HG02973 (cell line): ENCODE measurements at regions not wholly inside any gene's neighbourhood (a gene's known extent, or its start where the extent isn't known, plus 50 kb on each side); places are given as distances from the start of the nearest gene placed in this dataset.

Source experiments
- ATAC-seq: cut with Tn5 transposase; IDR thresholded peaks from one replicate; pipeline ENCODE4 v1.9.1; 2021; ENCODE audit warnings: moderate library complexity; ENCODE audit not compliant: unreplicated experiment

DNA sequence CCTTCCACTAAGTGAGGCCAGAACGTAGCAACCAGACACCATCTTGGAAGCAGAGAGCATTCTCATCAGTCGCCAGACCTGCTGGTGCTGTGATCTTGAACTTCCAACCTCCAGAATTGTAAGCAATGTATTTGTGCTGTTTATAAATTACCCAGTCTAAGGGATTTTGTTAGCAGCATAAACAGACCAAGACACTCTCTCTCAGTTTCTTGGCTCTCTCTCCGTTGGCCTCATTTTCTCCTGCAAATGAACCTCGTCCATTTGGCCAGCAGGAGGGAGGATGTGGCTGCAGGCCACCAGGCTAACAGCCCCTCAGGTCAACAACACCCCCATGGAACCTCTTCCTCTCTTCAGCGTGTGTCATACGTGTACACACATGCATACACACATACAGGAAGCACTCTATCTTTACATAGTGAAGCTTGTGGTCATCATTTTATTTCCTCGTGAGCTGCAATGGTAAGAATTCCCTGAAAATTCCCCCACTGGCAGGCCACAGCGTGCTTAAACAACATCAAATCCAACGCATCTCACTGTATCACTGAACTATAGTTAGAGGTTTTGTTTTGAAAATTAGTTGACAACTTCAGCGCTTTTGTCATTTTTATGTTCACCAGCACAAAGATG is 62.8 kb upstream of the PPP1R26 start:
- no peak for ATAC-seq

DNA sequence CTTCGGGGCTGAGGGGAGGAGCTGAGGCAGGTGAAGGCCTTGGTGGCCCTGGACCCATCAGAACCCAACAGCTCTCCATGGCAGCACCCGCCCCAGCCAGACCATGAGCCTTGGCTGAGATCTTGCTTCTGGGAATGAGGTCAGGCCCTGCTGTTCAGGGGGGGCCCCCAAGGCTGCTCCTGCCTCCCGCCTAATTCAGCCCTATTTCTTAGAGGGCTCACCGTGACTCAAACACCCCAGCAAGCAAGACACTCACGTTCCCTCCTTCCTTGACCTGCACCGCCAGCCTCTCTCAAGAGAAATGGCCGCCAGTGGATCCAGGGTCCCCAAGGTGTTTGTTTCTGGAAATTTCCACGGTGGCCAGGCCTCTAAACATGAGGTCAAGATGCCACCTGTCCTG is 61.4 kb upstream of the PPP1R26 start:
- no peak for ATAC-seq

DNA sequence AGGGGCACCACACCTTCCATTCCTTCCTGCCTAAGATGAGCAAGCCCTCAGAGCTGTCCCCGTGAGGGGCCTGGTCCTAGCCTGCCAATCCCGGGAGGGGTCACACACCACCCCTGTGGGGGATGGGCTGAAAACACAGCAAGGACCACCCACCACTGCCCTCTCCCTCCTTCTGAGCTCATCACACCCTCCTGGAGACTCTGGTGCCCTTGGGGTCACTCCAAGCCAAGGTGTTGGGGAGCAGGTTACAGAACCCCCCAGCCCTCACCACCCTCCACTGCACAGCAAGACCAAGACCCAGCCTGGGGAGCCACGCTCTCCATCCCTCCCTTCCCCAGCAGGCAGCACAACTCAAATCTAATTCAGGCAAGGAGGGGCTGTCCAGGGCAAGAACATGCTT is 60.5 kb upstream of the PPP1R26 start:
- ATAC-seq: no peak

DNA sequence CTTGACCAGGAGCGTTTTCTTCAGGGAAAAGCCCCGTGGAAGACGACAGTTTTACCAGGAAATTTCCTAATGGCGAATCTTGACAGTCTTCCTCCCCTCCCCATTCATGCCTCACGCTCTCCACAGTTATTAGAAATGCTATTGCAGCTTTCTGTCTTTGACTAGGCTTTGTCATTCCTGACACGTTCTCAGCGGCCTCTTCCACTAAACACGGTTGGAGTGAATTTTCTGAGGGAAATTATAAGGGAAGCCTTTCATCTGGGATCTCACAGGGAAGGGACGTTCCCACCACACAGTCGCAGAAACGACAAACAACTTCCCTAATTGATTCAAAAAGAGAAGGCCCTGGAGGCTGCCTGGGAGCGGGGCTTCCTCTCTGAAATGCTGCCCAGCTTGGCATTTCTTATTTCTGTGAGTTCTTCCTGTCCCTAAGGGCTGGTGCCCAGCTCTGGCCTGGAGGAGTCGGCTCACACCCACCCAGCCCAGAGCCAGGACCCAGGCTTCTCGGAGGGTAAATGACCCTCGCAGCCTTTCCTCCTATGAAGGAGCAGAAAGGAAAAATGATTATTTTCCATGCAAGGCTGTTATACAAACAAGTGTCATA is 57.1 kb upstream of the PPP1R26 start:
- no peak for ATAC-seq

DNA sequence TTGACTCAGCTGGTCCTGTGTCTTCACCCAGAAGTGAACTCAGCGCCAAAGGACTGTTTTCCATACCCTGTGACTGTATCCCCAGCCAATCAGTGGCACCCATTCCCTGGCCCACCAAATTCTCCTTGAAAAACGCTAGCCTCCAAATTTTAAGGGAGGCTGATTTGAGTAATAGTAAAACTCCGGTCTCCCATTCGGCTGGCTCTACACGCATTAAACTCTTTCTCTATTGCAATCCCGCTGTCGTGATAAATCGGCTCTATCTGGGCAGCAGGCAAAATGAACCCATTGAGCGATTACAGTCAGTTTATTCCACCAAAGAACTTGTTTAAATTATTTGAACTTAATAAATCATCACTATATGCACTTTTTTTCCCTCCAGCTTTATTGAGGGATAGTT is 55.9 kb upstream of the PPP1R26 start:
- no peak for ATAC-seq
